ENCODE measurements at regions not wholly inside any gene's neighbourhood (a gene's known extent, or its start where the extent isn't known, plus 50 kb on each side); places are given as distances from the start of the nearest gene placed in this dataset.

DNA sequence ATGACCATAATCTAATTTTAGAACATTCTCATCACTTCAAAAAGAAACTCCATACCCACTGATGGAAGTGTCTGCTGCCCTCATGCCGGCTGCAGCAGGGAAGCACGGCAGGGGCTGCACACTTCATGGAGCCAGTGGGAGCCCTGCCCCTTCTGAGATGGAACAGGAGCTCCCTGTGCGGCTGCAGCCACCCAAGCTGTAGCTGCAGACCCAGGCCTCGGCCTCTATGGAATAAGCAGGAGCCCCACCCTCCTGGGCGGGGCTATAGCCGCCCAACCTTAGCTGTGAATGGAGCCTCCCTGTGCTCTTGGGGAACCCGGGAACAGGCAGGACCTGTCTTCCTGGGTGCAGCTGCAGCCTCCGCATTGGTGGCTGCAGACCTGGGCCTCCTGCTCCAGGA, 128.5 kb downstream of the NUDT12 start:
- Histone ChIP-seq H2BK5ac (ENCODE audit: low read length) (no peak overlapping the region), H2BK120ac (ENCODE audit: low read depth, low read length) (no peak overlapping the region), H3K4me1 (ENCODE audit: control insufficient read depth, low read depth, low read length) (no peaks in the 10 kb centered on the region), H3K9ac (ENCODE audit: low read length) (no peak overlapping the region), H4K8ac (ENCODE audit: low read depth, low read length) (no peak overlapping the region), H4K5ac (ENCODE audit: low read length) (no peak overlapping the region), H3K4me2 (ENCODE audit: low read length) (no peak overlapping the region), H3K18ac (ENCODE audit: low read length) (no peak overlapping the region), H3K23ac (ENCODE audit: low read length) (no peak overlapping the region), H2AK5ac (ENCODE audit: low read length) (no peak overlapping the region), H2BK15ac (replicated peaks; ENCODE audit: low read depth) (no peak overlapping the region), H3K56ac (ENCODE audit: low read length) (no peak overlapping the region), H3K27me3 (ENCODE audit: insufficient read depth, low read length, poor library complexity) (no peaks in the 10 kb centered on the region), H3K4ac (ENCODE audit: low read depth, low read length) (no peak overlapping the region), H3K4me3 (ENCODE audit: low read length) (no peak overlapping the region), H3K36me3 (ENCODE audit: control insufficient read depth, insufficient read depth, low read length) (no peaks in the 10 kb centered on the region), H3K79me1 (ENCODE audit: low read length) (no peaks in the 10 kb centered on the region), H3K27ac (ENCODE audit: low read depth, low read length) (no peak overlapping the region), H3K79me2 (ENCODE audit: control insufficient read depth, insufficient read depth, low read length) (no peaks in the 10 kb centered on the region)
- WGBS (ENCODE audit: extremely low coverage, insufficient coverage, low lambda C conversion rate): no CpG with 5 or more reads among the region's 8 CpGs
- DNase-seq: peak; percentile 31

- Histone ChIP-seq H3K4ac (ENCODE audit: low read depth, low read length) (no peak overlapping the region), H3K23ac (ENCODE audit: low read length) (no peak overlapping the region), H3K4me3 (ENCODE audit: low read length) (no peak overlapping the region), H2BK5ac (ENCODE audit: low read length) (no peak overlapping the region), H3K79me1 (ENCODE audit: low read length) (no peaks in the 10 kb centered on the region), H3K4me1 (ENCODE audit: control insufficient read depth, low read depth, low read length) (no peaks in the 10 kb centered on the region), H3K18ac (ENCODE audit: low read length) (no peak overlapping the region), H3K27me3 (ENCODE audit: insufficient read depth, low read length, poor library complexity) (no peaks in the 10 kb centered on the region), H3K56ac (ENCODE audit: low read length) (no peak overlapping the region), H4K8ac (ENCODE audit: low read depth, low read length) (no peak overlapping the region), H2AK5ac (ENCODE audit: low read length) (no peak overlapping the region), H2BK120ac (ENCODE audit: low read depth, low read length) (no peak overlapping the region), H2BK15ac (replicated peaks; ENCODE audit: low read depth) (no peak overlapping the region), H3K4me2 (ENCODE audit: low read length) (no peak overlapping the region), H3K9ac (ENCODE audit: low read length) (no peak overlapping the region), H4K5ac (ENCODE audit: low read length) (no peak overlapping the region), H3K36me3 (ENCODE audit: control insufficient read depth, insufficient read depth, low read length) (no peaks in the 10 kb centered on the region), H3K27ac (ENCODE audit: low read depth, low read length) (no peak overlapping the region), H3K79me2 (ENCODE audit: control insufficient read depth, insufficient read depth, low read length) (no peaks in the 10 kb centered on the region)
- no peak for DNase-seq
- no CpG with 5 or more reads among the region's 1 CpG for WGBS (ENCODE audit: extremely low coverage, insufficient coverage, low lambda C conversion rate)
Observed at GRCh38 chr5:103433211-103433610, 129.4 kb downstream of the NUDT12 start.

- Histone ChIP-seq H3K4me3 (ENCODE audit: low read length) (no peak overlapping the region), H3K36me3 (ENCODE audit: control insufficient read depth, insufficient read depth, low read length) (no peaks in the 10 kb centered on the region), H3K4me2 (ENCODE audit: low read length) (no peak overlapping the region), H3K18ac (ENCODE audit: low read length) (no peak overlapping the region), H3K79me2 (ENCODE audit: control insufficient read depth, insufficient read depth, low read length) (no peaks in the 10 kb centered on the region), H3K56ac (ENCODE audit: low read length) (no peak overlapping the region), H3K9ac (ENCODE audit: low read length) (no peak overlapping the region), H2AK5ac (ENCODE audit: low read length) (no peak overlapping the region), H2BK15ac (replicated peaks; ENCODE audit: low read depth) (no peak overlapping the region), H3K4me1 (ENCODE audit: control insufficient read depth, low read depth, low read length) (no peaks in the 10 kb centered on the region), H4K5ac (ENCODE audit: low read length) (no peak overlapping the region), H2BK120ac (ENCODE audit: low read depth, low read length) (no peak overlapping the region), H3K4ac (ENCODE audit: low read depth, low read length) (no peak overlapping the region), H3K27ac (ENCODE audit: low read depth, low read length) (no peak overlapping the region), H3K27me3 (ENCODE audit: insufficient read depth, low read length, poor library complexity) (no peaks in the 10 kb centered on the region), H2BK5ac (ENCODE audit: low read length) (no peak overlapping the region), H3K23ac (ENCODE audit: low read length) (no peak overlapping the region), H4K8ac (ENCODE audit: low read depth, low read length) (no peak overlapping the region), H3K79me1 (ENCODE audit: low read length) (no peaks in the 10 kb centered on the region)
- no peak for DNase-seq
- WGBS (ENCODE audit: extremely low coverage, insufficient coverage, low lambda C conversion rate): no CpG with 5 or more reads among the region's 2 CpGs
Observed at GRCh38 chr5:103428923-103429322, 133.7 kb downstream of the NUDT12 start.

DNA sequence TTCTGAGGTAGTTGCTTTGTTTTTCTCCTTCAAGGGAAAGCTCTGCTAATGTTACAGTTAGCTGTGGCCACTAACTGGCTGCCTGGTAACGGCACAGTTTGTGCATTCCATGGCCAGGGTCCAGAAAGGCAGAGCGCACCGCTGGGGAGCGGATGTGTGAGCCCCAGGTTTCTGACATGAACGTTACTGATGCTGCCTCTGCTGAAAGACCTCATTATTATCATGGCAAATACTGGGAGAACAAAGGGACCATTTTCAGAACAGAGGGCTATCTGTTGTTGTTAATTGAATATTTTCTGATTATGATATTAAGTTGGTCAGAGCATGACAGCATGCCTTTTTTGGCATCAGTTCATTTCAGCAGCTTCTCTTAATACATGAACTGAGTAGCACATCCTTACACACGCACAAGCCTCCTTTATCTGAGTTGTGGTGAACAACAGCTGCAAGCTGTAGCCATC, 134.1 kb downstream of the NUDT12 start:
- Histone ChIP-seq H2BK5ac (ENCODE audit: low read length) (no peak overlapping the region), H3K18ac (ENCODE audit: low read length) (no peak overlapping the region), H3K79me2 (ENCODE audit: control insufficient read depth, insufficient read depth, low read length) (no peaks in the 10 kb centered on the region), H3K4me3 (ENCODE audit: low read length) (no peak overlapping the region), H3K9ac (ENCODE audit: low read length) (no peak overlapping the region), H4K5ac (ENCODE audit: low read length) (no peak overlapping the region), H3K4ac (ENCODE audit: low read depth, low read length) (no peak overlapping the region), H3K36me3 (ENCODE audit: control insufficient read depth, insufficient read depth, low read length) (no peaks in the 10 kb centered on the region), H3K4me2 (ENCODE audit: low read length) (no peak overlapping the region), H3K4me1 (ENCODE audit: control insufficient read depth, low read depth, low read length) (no peaks in the 10 kb centered on the region), H3K79me1 (ENCODE audit: low read length) (no peaks in the 10 kb centered on the region), H2BK15ac (replicated peaks; ENCODE audit: low read depth) (no peak overlapping the region), H3K27ac (ENCODE audit: low read depth, low read length) (no peak overlapping the region), H3K56ac (ENCODE audit: low read length) (no peak overlapping the region), H3K23ac (ENCODE audit: low read length) (no peak overlapping the region), H4K8ac (ENCODE audit: low read depth, low read length) (no peak overlapping the region), H2BK120ac (ENCODE audit: low read depth, low read length) (no peak overlapping the region), H2AK5ac (ENCODE audit: low read length) (no peak overlapping the region), H3K27me3 (ENCODE audit: insufficient read depth, low read length, poor library complexity) (no peaks in the 10 kb centered on the region)
- DNase-seq: no peak
- no CpG with 5 or more reads among the region's 6 CpGs for WGBS (ENCODE audit: extremely low coverage, insufficient coverage, low lambda C conversion rate)

DNA sequence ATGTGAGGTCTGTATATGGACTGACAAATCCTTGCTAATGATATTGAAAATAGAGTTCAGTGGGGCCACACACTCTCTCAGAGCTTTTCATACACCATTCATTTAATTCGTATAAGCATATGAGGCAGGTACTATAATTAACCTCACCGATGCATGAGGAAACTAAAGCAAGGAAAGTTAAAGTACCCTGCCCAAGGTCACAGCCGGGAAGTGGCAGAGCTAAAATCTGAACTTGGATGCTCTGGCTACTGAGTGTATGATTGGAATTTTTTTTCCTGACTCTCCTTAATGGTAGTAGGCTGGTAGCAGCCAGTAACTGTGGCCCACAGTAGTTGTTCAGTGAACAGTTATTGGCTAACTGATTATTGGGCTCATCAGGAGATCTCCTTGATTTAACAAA, 135.3 kb downstream of the NUDT12 start:
- Histone ChIP-seq H2BK120ac (ENCODE audit: low read depth, low read length) (no peak overlapping the region), H3K79me1 (ENCODE audit: low read length) (no peaks in the 10 kb centered on the region), H3K79me2 (ENCODE audit: control insufficient read depth, insufficient read depth, low read length) (no peaks in the 10 kb centered on the region), H3K4me2 (ENCODE audit: low read length) (no peak overlapping the region), H3K27me3 (ENCODE audit: insufficient read depth, low read length, poor library complexity) (no peaks in the 10 kb centered on the region), H2AK5ac (ENCODE audit: low read length) (no peak overlapping the region), H3K9ac (ENCODE audit: low read length) (no peak overlapping the region), H3K56ac (ENCODE audit: low read length) (no peak overlapping the region), H3K36me3 (ENCODE audit: control insufficient read depth, insufficient read depth, low read length) (no peaks in the 10 kb centered on the region), H4K8ac (ENCODE audit: low read depth, low read length) (no peak overlapping the region), H3K4me1 (ENCODE audit: control insufficient read depth, low read depth, low read length) (no peaks in the 10 kb centered on the region), H4K5ac (ENCODE audit: low read length) (no peak overlapping the region), H2BK5ac (ENCODE audit: low read length) (no peak overlapping the region), H3K18ac (ENCODE audit: low read length) (no peak overlapping the region), H3K23ac (ENCODE audit: low read length) (no peak overlapping the region), H3K4ac (ENCODE audit: low read depth, low read length) (no peak overlapping the region), H3K27ac (ENCODE audit: low read depth, low read length) (no peak overlapping the region), H3K4me3 (ENCODE audit: low read length) (no peak overlapping the region), H2BK15ac (replicated peaks; ENCODE audit: low read depth) (no peak overlapping the region)
- WGBS (ENCODE audit: extremely low coverage, insufficient coverage, low lambda C conversion rate): no CpG with 5 or more reads among the region's 3 CpGs
- DNase-seq: no peak

- Histone ChIP-seq H3K18ac (ENCODE audit: low read length) (no peak overlapping the region), H3K4ac (ENCODE audit: low read depth, low read length) (no peak overlapping the region), H3K27ac (ENCODE audit: low read depth, low read length) (no peak overlapping the region), H2BK15ac (replicated peaks; ENCODE audit: low read depth) (no peak overlapping the region), H3K79me1 (ENCODE audit: low read length) (no peaks in the 10 kb centered on the region), H2BK120ac (ENCODE audit: low read depth, low read length) (no peak overlapping the region), H3K4me2 (ENCODE audit: low read length) (no peak overlapping the region), H4K5ac (ENCODE audit: low read length) (no peak overlapping the region), H3K4me3 (ENCODE audit: low read length) (no peak overlapping the region), H3K4me1 (ENCODE audit: control insufficient read depth, low read depth, low read length) (no peaks in the 10 kb centered on the region), H2BK5ac (ENCODE audit: low read length) (no peak overlapping the region), H3K23ac (ENCODE audit: low read length) (no peak overlapping the region), H4K8ac (ENCODE audit: low read depth, low read length) (no peak overlapping the region), H3K36me3 (ENCODE audit: control insufficient read depth, insufficient read depth, low read length) (no peaks in the 10 kb centered on the region), H3K27me3 (ENCODE audit: insufficient read depth, low read length, poor library complexity) (no peaks in the 10 kb centered on the region), H3K56ac (ENCODE audit: low read length) (no peak overlapping the region), H3K79me2 (ENCODE audit: control insufficient read depth, insufficient read depth, low read length) (no peaks in the 10 kb centered on the region), H2AK5ac (ENCODE audit: low read length) (no peak overlapping the region), H3K9ac (ENCODE audit: low read length) (no peak overlapping the region)
- no CpG with 5 or more reads among the region's 3 CpGs for WGBS (ENCODE audit: extremely low coverage, insufficient coverage, low lambda C conversion rate)
- DNase-seq: no peak
Observed at GRCh38 chr5:103425686-103426454, 136.7 kb downstream of the NUDT12 start.

All from mesendoderm (in vitro differentiated cells).